22Rv1 (cell line): ENCODE measurements at regions not wholly inside any gene's neighbourhood (a gene's known extent, or its start where the extent isn't known, plus 50 kb on each side); places are given as distances from the start of the nearest gene placed in this dataset.

Experiments
- CTCF ChIP-seq: fragments of 450-650 bp; IDR thresholded peaks from 2 replicates; pipeline ENCODE4 v1.5.1; 2017; ENCODE audit warnings: mild to moderate bottlenecking
- ZFX ChIP-seq: fragments of 450-650 bp; IDR thresholded peaks from 2 replicates; pipeline ENCODE4 v1.6.1; 2017; ENCODE audit warnings: antibody characterized with exemption, borderline replicate concordance

- TF ChIP-seq CTCF (no peak), ZFX (no peak)
Observed at GRCh38 chr22:26789951-26790350, 132.6 kb downstream of the MIAT start.
